ENCODE measurements at regions not wholly inside any gene's neighbourhood (a gene's known extent, or its start where the extent isn't known, plus 50 kb on each side); places are given as distances from the start of the nearest gene placed in this dataset.

DNA sequence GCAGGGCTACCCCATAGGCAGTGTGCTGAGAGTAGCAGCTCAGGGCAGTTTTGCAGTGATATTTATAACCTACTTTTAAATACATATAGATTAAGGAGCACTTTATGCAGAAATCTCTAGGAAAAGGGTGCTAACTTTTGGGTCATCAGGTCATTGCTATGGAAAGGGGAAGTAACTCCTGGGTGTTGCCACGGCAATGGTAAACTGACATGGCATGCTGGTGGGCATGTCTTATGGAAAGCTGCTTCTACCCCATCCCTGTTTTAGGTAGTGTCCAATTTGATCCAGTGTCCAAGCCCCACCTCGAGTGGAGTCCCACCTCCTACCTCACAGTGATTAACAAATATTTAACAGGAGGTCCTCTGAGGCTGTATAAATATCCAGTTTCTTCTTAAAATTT, 56.8 kb upstream of the XPA start:
- TF ChIP-seq, protein P1, sequence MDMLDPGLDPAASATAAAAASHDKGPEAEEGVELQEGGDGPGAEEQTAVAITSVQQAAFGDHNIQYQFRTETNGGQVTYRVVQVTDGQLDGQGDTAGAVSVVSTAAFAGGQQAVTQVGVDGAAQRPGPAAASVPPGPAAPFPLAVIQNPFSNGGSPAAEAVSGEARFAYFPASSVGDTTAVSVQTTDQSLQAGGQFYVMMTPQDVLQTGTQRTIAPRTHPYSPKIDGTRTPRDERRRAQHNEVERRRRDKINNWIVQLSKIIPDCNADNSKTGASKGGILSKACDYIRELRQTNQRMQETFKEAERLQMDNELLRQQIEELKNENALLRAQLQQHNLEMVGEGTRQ (CRISPR knock-in tag; IDR thresholded peaks at IDR 0.05): no peak
- TF ChIP-seq NR2C2 (CRISPR knock-in tag; IDR thresholded peaks at IDR 0.05) (no peak), NR2C2 (tag; IDR thresholded peaks at IDR 0.05) (no peak), ZNF133 (CRISPR knock-in tag; IDR thresholded peaks at IDR 0.05) (no peak), SMC3 (conservative IDR thresholded peaks at IDR 0.05; ENCODE audit: insufficient read depth, low read depth, low read length) (no peak), EGR1 (conservative IDR thresholded peaks at IDR 0.05) (no peak), CHD4 (IDR thresholded peaks at IDR 0.05; ENCODE audit: insufficient read depth, insufficient replicate concordance, low read depth, low read length, poor library complexity, severe bottlenecking) (no peak), MEIS2 (IDR thresholded peaks at IDR 0.05; ENCODE audit: partially characterized antibody) (no peak), CBX2 (IDR thresholded peaks at IDR 0.05; ENCODE audit: insufficient read depth, low read length, poor library complexity, severe bottlenecking) (no peak)
- TF ChIP-seq, protein P2, sequence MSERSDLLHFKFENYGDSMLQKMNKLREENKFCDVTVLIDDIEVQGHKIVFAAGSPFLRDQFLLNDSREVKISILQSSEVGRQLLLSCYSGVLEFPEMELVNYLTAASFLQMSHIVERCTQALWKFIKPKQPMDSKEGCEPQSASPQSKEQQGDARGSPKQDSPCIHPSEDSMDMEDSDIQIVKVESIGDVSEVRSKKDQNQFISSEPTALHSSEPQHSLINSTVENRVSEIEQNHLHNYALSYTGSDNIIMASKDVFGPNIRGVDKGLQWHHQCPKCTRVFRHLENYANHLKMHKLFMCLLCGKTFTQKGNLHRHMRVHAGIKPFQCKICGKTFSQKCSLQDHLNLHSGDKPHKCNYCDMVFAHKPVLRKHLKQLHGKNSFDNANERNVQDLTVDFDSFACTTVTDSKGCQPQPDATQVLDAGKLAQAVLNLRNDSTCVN (CRISPR knock-in tag; IDR thresholded peaks at IDR 0.05): no peak
